ENCODE measurements at regions not wholly inside any gene's neighbourhood (a gene's known extent, or its start where the extent isn't known, plus 50 kb on each side); places are given as distances from the start of the nearest gene placed in this dataset.

DNA sequence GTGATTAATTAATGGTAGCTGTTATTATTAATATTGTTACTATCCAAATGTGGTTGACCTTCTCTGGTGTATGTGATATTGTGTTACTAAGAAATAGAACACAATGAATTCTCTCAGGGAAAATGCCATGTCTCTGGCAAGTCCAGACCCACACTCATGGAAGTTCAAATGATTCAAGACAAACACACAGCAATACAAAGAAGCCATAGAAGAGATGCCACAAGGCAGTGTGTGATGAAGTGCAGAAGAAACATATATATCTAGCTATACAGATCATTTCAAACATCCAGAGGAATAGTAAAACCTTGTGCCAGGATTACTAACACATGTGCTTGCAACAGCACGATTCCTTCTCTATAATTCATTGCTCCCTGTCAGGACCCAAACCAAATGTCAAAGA is 93.1 kb upstream of the SOD3 start:
- no peak for TF ChIP-seq FOXP2 (optimal IDR thresholded peaks at IDR 0.05; ENCODE audit: borderline replicate concordance, extremely low read depth, extremely low read length, insufficient read depth)
- no peak for TF ChIP-seq TAF1 (IDR thresholded peaks at IDR 0.05; ENCODE audit: borderline replicate concordance, insufficient read depth, low read length)

DNA sequence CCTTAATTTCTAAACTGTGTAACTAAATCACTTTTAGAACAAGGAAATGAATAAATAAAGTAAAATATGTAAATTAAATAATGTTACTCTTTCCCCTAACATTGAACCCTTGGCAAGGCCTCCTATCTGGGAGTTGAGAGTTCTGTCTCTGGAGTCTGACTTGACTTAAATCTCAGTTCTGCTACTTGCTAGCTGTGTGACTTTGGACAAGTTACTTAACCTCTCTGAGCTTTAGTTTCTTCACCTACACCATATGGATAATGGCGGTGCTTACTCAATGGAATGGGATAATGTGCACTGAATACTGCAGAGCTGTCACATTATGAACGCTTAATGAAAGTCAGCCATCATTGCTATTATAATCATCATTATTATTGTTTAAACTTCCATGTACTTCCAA is 92.1 kb upstream of the SOD3 start:
- no peak for TF ChIP-seq POLR2AphosphoS5 (IDR thresholded peaks at IDR 0.05; ENCODE audit: low read depth, low read length)
- TF ChIP-seq REST (IDR thresholded peaks at IDR 0.05; ENCODE audit: insufficient read depth in 1 of 2, low read depth in 2 of 2, low read length in 2 of 2): no peak
- TF ChIP-seq FOXP2 (optimal IDR thresholded peaks at IDR 0.05; ENCODE audit: borderline replicate concordance, extremely low read depth, extremely low read length, insufficient read depth): no peak
- no peak for TF ChIP-seq SIN3A (IDR thresholded peaks at IDR 0.05; ENCODE audit: borderline replicate concordance, insufficient read depth, low read length)

GRCh38 chr4:24704149-24704548 is 91.2 kb upstream of the SOD3 start:
- TF ChIP-seq SIN3A (IDR thresholded peaks at IDR 0.05; ENCODE audit: borderline replicate concordance, insufficient read depth, low read length) (no peak), REST (IDR thresholded peaks at IDR 0.05; ENCODE audit: insufficient read depth in 1 of 2, low read depth in 2 of 2, low read length in 2 of 2) (no peak), POLR2AphosphoS5 (IDR thresholded peaks at IDR 0.05; ENCODE audit: low read depth, low read length) (no peak), TAF1 (IDR thresholded peaks at IDR 0.05; ENCODE audit: borderline replicate concordance, insufficient read depth, low read length) (no peak), FOXP2 (optimal IDR thresholded peaks at IDR 0.05; ENCODE audit: borderline replicate concordance, extremely low read depth, extremely low read length, insufficient read depth) (no peak)

DNA sequence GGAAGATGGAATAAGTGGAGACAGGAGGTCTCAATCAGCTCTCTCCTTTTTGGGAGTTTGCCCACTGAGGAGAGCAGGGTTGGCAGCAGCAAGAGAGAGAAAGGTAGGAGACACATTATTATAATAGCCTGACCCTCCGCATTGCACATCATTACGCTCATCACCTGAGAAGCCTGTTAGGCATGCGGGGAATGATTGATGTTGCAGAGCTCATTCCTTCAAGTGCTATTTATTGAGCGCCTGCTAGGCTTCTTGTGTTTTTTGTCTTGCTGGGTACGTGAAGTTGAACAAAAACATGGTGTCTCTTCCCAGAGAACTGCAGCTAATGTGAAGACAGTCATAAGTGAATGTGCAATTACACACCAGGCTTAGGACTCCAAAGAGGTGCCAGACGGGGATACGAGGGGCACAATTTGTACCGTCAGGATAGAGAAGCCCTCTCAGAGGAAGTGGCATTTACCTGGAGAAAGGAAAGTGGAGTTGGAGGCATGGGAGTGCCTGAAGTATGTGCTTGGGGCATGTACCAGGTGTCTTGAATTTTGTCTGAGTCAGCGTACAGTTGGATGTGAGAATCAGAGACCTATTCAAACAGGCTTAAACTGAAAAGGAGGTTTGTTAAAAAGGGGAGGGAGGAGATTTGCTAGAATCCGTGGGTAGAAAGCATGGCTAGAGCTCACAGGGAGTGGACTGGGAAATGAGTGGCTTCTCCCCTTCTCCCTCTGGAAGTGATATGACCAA is 90.2 kb upstream of the SOD3 start:
- TF ChIP-seq POLR2AphosphoS5 (IDR thresholded peaks at IDR 0.05; ENCODE audit: low read depth, low read length) (no peak), REST (IDR thresholded peaks at IDR 0.05; ENCODE audit: insufficient read depth in 1 of 2, low read depth in 2 of 2, low read length in 2 of 2) (no peak), TAF1 (IDR thresholded peaks at IDR 0.05; ENCODE audit: borderline replicate concordance, insufficient read depth, low read length) (no peak), FOXP2 (optimal IDR thresholded peaks at IDR 0.05; ENCODE audit: borderline replicate concordance, extremely low read depth, extremely low read length, insufficient read depth) (no peak), SIN3A (IDR thresholded peaks at IDR 0.05; ENCODE audit: borderline replicate concordance, insufficient read depth, low read length) (no peak)

GRCh38 chr4:24713604-24714003 is 81.8 kb upstream of the SOD3 start:
- no peak for TF ChIP-seq FOXP2 (optimal IDR thresholded peaks at IDR 0.05; ENCODE audit: borderline replicate concordance, extremely low read depth, extremely low read length, insufficient read depth)
- TF ChIP-seq REST (IDR thresholded peaks at IDR 0.05; ENCODE audit: insufficient read depth in 1 of 2, low read depth in 2 of 2, low read length in 2 of 2): no peak
- no peak for TF ChIP-seq POLR2AphosphoS5 (IDR thresholded peaks at IDR 0.05; ENCODE audit: low read depth, low read length)
- TF ChIP-seq SIN3A (IDR thresholded peaks at IDR 0.05; ENCODE audit: borderline replicate concordance, insufficient read depth, low read length): no peak
- no peak for TF ChIP-seq TAF1 (IDR thresholded peaks at IDR 0.05; ENCODE audit: borderline replicate concordance, insufficient read depth, low read length)

All from PFSK-1 (cell line).